GM12872 (cell line): ENCODE measurements at regions not wholly inside any gene's neighbourhood (a gene's known extent, or its start where the extent isn't known, plus 50 kb on each side); places are given as distances from the start of the nearest gene placed in this dataset.

Experiments
- TF ChIP-seq, protein P1 (sequence below): IDR thresholded peaks from 3 replicates; pipeline ENCODE4 v1.5.1; 2011; ENCODE audit warnings: low read depth, mild to moderate bottlenecking, low read length, moderate library complexity; ENCODE audit not compliant: insufficient read depth

DNA sequence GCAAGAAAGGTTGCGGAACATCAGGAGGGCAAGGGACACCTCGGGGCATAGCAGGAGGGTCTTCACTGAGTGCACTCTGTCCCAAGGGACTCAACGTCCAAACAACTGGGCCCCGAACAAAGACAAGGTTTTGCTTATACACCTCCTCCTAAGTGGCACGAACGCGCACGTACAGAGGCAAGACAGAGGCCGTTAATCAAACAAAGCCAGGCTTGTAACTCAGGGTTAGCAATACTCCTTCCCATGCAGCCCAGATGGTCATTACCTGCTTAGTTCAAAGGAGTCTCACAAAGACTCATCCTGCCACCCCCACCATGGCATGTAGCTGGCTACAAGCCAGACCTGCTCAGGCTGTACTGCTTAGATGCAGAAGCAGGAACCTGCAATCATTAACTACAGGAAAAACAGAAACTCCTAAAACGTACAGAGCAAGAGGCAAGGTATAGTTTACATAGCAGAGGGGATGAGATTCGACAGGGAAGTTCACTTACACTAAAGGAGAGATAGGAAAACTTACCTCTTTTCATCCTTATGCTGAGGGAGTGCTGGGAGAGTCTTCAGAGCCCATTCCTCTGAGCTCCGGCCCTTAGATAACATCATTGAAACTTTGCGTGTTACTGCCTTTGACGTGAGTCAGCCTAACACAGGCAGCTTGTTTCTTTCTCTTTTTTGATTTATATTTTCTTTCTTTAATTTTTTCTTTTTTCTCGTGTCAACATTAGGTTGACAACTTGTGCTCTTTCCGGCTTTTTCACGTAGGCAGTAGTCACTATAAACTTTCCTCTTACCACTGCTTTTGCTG lies 1319.1 kb downstream of the TMEM121 start:
- TF ChIP-seq, protein P1, sequence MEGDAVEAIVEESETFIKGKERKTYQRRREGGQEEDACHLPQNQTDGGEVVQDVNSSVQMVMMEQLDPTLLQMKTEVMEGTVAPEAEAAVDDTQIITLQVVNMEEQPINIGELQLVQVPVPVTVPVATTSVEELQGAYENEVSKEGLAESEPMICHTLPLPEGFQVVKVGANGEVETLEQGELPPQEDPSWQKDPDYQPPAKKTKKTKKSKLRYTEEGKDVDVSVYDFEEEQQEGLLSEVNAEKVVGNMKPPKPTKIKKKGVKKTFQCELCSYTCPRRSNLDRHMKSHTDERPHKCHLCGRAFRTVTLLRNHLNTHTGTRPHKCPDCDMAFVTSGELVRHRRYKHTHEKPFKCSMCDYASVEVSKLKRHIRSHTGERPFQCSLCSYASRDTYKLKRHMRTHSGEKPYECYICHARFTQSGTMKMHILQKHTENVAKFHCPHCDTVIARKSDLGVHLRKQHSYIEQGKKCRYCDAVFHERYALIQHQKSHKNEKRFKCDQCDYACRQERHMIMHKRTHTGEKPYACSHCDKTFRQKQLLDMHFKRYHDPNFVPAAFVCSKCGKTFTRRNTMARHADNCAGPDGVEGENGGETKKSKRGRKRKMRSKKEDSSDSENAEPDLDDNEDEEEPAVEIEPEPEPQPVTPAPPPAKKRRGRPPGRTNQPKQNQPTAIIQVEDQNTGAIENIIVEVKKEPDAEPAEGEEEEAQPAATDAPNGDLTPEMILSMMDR: no peak

- TF ChIP-seq, protein P1: no peak
These were observed 1319.8 kb downstream of the TMEM121 start for GRCh38 chr14:106846218-106846617.

- TF ChIP-seq, protein P1: peak; percentile 69
These were observed 1322.1 kb downstream of the TMEM121 start for GRCh38 chr14:106848330-106849121.

GRCh38 chr14:106850913-106851825 lies 1324.8 kb downstream of the TMEM121 start:
- TF ChIP-seq, protein P1: no peak

GRCh38 chr14:106872611-106873446 lies 1346.4 kb downstream of the TMEM121 start:
- TF ChIP-seq, protein P1: peak; percentile 85

DNA sequence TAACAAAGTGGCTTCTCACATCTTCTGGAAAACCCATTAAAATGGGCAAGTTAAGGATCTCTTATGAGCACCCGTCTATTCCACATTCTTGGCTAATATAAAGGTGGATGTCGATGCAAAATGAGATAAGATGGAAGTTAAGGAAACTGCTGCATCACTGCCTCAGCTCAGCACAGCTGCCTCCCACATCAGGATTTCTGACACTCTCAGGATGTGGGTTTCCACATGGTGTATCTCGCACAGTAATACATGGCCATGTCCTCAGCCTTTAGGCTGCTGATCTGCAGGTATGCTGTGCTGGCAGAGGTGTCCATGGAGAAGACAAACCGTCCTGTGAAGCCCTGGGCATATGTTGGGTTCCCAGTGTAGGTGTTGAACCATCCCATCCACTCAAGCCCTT lies 1348.0 kb downstream of the TMEM121 start:
- TF ChIP-seq, protein P1: no peak
